GM12878 (cell line): ENCODE measurements at regions not wholly inside any gene's neighbourhood (a gene's known extent, or its start where the extent isn't known, plus 50 kb on each side); places are given as distances from the start of the nearest gene placed in this dataset.

Experiments used
- ATAC-seq: fragments of 200-7000 bp; cut with Tn5 transposase; 3 replicates; pipeline ENCODE4 v1.9.1; 2020; ENCODE audit warnings: mild to moderate bottlenecking, moderate library complexity
- BruUV-seq: library from RNA; stranded (reverse); fragments of 400-500 nt; replicated peaks from 2 replicates; lab custom pipeline; 2021; lab: Mats Ljungman, UMichigan
- CTCF ChIA-PET: fragments of 300-600 bp; sonication (Branson Sonifier 250); formaldehyde crosslinking; extraction: SDS; loops from one replicate; lab custom pipeline; 2021; ENCODE audit warnings: inconsistent platforms; lab: Yijun Ruan, JAX
- POLR2A ChIA-PET: fragments of 350-600 bp; formaldehyde crosslinking; extraction: SDS; loops from one replicate; lab custom pipeline; 2021; ENCODE audit warnings: inconsistent platforms; lab: Charles Lee
- RAD21 ChIA-PET: fragments of 300-600 bp; sonication (Branson Sonifier 250); formaldehyde crosslinking; loops from one replicate; lab custom pipeline; 2023; ENCODE audit warnings: antibody characterized with exemption; ENCODE audit not compliant: unreplicated experiment; lab: Charles Lee
- SMC1A ChIA-PET: fragments of 300-600 bp; sonication (Branson Sonifier 250); formaldehyde crosslinking; loops from one replicate; lab custom pipeline; 2023; ENCODE audit not compliant: unreplicated experiment, uncharacterized antibody; lab: Charles Lee
- DNase-seq: peaks from one replicate; pipeline ENCODE4 v3.0.0-alpha.2; 2011; ENCODE audit warnings: low read depth, low spot score
- FAIRE-seq: peaks from 3 replicates; lab custom pipeline; 2011; peaks lifted over from hg19 to GRCh38; lab: Jason Lieb, UNC
- H2AFZ ChIP-seq: 2 replicates; pipeline ENCODE4 v1.6.0; 2011; ENCODE audit warnings: low read depth, low read length, control low read depth; ENCODE audit not compliant: control insufficient read depth
- H3K27ac ChIP-seq: 2 replicates; pipeline ENCODE4 v1.5.1; 2011; ENCODE audit warnings: control low read depth; ENCODE audit not compliant: control insufficient read depth, insufficient read depth
- H3K27me3 ChIP-seq, 2 experiments: replicated peaks in 1 of 2; 2 replicates each; pipeline versions ENCODE4 v1.6.0 to v1.6.1; 2011; ENCODE audit warnings: low read length in 1 of 2; ENCODE audit not compliant: control insufficient read depth in 2 of 2, insufficient read depth in 2 of 2
- H3K36me3 ChIP-seq, 2 experiments: 2 replicates each; pipeline ENCODE4 v1.5.1; 2011; ENCODE audit warnings: low read length in 1 of 2; ENCODE audit not compliant: control insufficient read depth in 2 of 2, insufficient read depth in 2 of 2
- H3K4me1 ChIP-seq: 2 replicates; pipeline ENCODE4 v1.6.1; 2011; ENCODE audit warnings: mild to moderate bottlenecking, low read length, moderate library complexity, mixed read lengths; ENCODE audit not compliant: control insufficient read depth, insufficient read depth
- H3K4me2 ChIP-seq: 2 replicates; pipeline ENCODE4 v1.6.0; 2011; ENCODE audit warnings: control low read depth; ENCODE audit not compliant: control insufficient read depth, insufficient read depth
- H3K4me3 ChIP-seq: fragments of 200-600 bp; sonication (generic); 2 replicates; pipeline ENCODE4 v1.5.1; 2016
- H3K79me2 ChIP-seq: 2 replicates; pipeline ENCODE4 v1.6.0; 2011; ENCODE audit warnings: low read length; ENCODE audit not compliant: control insufficient read depth, insufficient read depth
- H3K9ac ChIP-seq: 2 replicates; pipeline ENCODE4 v1.8.0; 2011; ENCODE audit warnings: low read length, control low read depth, mixed read lengths; ENCODE audit not compliant: control insufficient read depth, insufficient read depth
- H3K9me3 ChIP-seq: replicated peaks from 3 replicates; pipeline ENCODE4 v1.5.1; 2011; ENCODE audit warnings: mild to moderate bottlenecking, low read length; ENCODE audit not compliant: control insufficient read depth, insufficient read depth
- H4K20me1 ChIP-seq: 2 replicates; pipeline ENCODE4 v1.6.0; 2011; ENCODE audit not compliant: control insufficient read depth, insufficient read depth
- BACH1 ChIP-seq: fragments of 450-650 bp; IDR thresholded peaks from 2 replicates; pipeline ENCODE4 v1.6.1; 2017; ENCODE audit warnings: mild to moderate bottlenecking, borderline replicate concordance
- MAX ChIP-seq: IDR thresholded peaks from 2 replicates; pipeline ENCODE4 v1.6.1; 2012; ENCODE audit warnings: low read depth, low read length, improper control_type of control experiment
- NFYB ChIP-seq: IDR thresholded peaks from 2 replicates; pipeline ENCODE4 v1.6.1; 2011; ENCODE audit warnings: low read depth, mild to moderate bottlenecking, low read length, improper control_type of control experiment, moderate library complexity; ENCODE audit not compliant: insufficient read depth
- NR2C2 ChIP-seq: IDR thresholded peaks from 2 replicates; pipeline ENCODE4 v1.6.1; 2011; ENCODE audit warnings: borderline replicate concordance, low read depth; ENCODE audit not compliant: control insufficient read depth, insufficient read length
- PAX8 ChIP-seq: fragments of 450-650 bp; IDR thresholded peaks from 2 replicates; pipeline ENCODE4 v1.6.1; 2017; ENCODE audit warnings: mild to moderate bottlenecking, moderate library complexity
- RFX5 ChIP-seq: IDR thresholded peaks from 2 replicates; pipeline ENCODE4 v1.6.1; 2011; ENCODE audit warnings: low read depth, low read length, improper control_type of control experiment
- STAT3 ChIP-seq: IDR thresholded peaks from 2 replicates; pipeline ENCODE4 v1.6.1; 2011; ENCODE audit warnings: low read depth, low read length, improper control_type of control experiment
- ZNF24 ChIP-seq: fragments of 450-650 bp; IDR thresholded peaks from 2 replicates; pipeline ENCODE4 v1.6.1; 2017; ENCODE audit warnings: antibody characterized with exemption, mild to moderate bottlenecking
- ZNF384 ChIP-seq: IDR thresholded peaks from 2 replicates; pipeline ENCODE4 v1.6.1; 2012; ENCODE audit warnings: low read depth, mild to moderate bottlenecking, low read length, improper control_type of control experiment, borderline replicate concordance
- ZSCAN29 ChIP-seq: fragments of 450-650 bp; IDR thresholded peaks from 2 replicates; pipeline ENCODE4 v1.6.1; 2017; ENCODE audit warnings: mild to moderate bottlenecking, moderate library complexity
- in situ Hi-C: fragments of 300-500 bp; cut with MboI; formaldehyde crosslinking; loops from 9 replicates; pipeline ENCODE4 v1.14.3; 2018; ENCODE audit warnings: mixed read lengths
- intact Hi-C: fragments of 100-400 bp; cut with micrococcal nuclease; formaldehyde crosslinking; loops from one replicate; pipeline ENCODE4 v1.14.2; 2022; ENCODE audit not compliant: unreplicated experiment
- TF ChIP-seq, protein P1 (sequence below): fragments of 450-650 bp; IDR thresholded peaks from 2 replicates; pipeline ENCODE4 v1.6.1; 2017; ENCODE audit warnings: mild to moderate bottlenecking, moderate library complexity
- TF ChIP-seq, protein P2 (sequence below): fragments of 450-650 bp; IDR thresholded peaks from 2 replicates; pipeline ENCODE4 v1.6.1; 2017; ENCODE audit warnings: mild to moderate bottlenecking
- TF ChIP-seq, protein P3 (sequence below): fragments of 450-650 bp; IDR thresholded peaks from 2 replicates; pipeline ENCODE4 v1.6.1; 2016; ENCODE audit warnings: mild to moderate bottlenecking
- TF ChIP-seq, protein P4 (sequence below): fragments of 450-650 bp; IDR thresholded peaks from 2 replicates; pipeline ENCODE4 v1.6.1; 2016; ENCODE audit warnings: mild to moderate bottlenecking, moderate library complexity, borderline replicate concordance

DNA sequence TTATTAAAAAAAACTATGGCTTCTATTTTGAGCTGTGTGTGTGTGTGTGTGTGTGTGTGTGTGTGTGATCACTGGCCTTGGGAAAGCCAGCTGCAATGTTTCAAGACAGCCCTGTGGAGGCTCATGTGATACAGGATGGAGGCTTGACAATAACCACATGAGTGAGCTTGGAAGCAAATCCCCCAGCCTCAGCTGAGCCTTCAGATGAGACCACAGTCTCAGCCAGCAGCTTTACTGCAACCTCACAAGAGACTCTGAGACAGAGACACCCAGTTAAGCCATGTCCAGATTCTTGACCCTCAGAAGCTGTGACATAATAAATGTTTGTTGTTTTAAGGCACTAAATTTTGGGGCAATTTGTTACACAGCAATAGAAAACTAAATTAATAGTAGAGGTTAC lies 52.5 kb downstream of the GRK7 start:
- Histone ChIP-seq H3K36me3 (no peaks in the 10 kb centered on the region), H3K27me3 (peaks cover 1 to 4% of the 10 kb centered on the region in 2 experiments; a peak in 3 of 4 replicates), H3K4me2 (no peak overlapping the region), H3K27ac (no peak overlapping the region), H3K9me3 (peaks cover 2% of the 10 kb centered on the region; the same call in 1 of the 3 replicates), H3K4me3 (no peak overlapping the region), H2AFZ (no peak overlapping the region), H3K4me1 (no peaks in the 10 kb centered on the region), H3K9ac (no peak overlapping the region), H3K79me2 (no peaks in the 10 kb centered on the region), H4K20me1 (no peaks in the 10 kb centered on the region)
- ChIA-PET SMC1A (no interaction called here), POLR2A (no interaction called here), CTCF (no interaction called here), RAD21 (interaction anchor here (0.6 kb wide), 1 partner anchor 170 kb away, joined by 3 read pairs; no protein-coding TSS in a partner anchor)
- intact Hi-C loops = no loop called here
- BruUV-seq = no TSS peak
- FAIRE-seq (no peak), ATAC-seq (no peak), DNase-seq (no peak)
- in situ Hi-C loops = no loop called here
- TF ChIP-seq, protein P1, sequence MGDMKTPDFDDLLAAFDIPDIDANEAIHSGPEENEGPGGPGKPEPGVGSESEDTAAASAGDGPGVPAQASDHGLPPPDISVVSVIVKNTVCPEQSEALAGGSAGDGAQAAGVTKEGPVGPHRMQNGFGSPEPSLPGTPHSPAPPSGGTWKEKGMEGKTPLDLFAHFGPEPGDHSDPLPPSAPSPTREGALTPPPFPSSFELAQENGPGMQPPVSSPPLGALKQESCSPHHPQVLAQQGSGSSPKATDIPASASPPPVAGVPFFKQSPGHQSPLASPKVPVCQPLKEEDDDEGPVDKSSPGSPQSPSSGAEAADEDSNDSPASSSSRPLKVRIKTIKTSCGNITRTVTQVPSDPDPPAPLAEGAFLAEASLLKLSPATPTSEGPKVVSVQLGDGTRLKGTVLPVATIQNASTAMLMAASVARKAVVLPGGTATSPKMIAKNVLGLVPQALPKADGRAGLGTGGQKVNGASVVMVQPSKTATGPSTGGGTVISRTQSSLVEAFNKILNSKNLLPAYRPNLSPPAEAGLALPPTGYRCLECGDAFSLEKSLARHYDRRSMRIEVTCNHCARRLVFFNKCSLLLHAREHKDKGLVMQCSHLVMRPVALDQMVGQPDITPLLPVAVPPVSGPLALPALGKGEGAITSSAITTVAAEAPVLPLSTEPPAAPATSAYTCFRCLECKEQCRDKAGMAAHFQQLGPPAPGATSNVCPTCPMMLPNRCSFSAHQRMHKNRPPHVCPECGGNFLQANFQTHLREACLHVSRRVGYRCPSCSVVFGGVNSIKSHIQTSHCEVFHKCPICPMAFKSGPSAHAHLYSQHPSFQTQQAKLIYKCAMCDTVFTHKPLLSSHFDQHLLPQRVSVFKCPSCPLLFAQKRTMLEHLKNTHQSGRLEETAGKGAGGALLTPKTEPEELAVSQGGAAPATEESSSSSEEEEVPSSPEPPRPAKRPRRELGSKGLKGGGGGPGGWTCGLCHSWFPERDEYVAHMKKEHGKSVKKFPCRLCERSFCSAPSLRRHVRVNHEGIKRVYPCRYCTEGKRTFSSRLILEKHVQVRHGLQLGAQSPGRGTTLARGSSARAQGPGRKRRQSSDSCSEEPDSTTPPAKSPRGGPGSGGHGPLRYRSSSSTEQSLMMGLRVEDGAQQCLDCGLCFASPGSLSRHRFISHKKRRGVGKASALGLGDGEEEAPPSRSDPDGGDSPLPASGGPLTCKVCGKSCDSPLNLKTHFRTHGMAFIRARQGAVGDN = no peak
- TF ChIP-seq, protein P2, sequence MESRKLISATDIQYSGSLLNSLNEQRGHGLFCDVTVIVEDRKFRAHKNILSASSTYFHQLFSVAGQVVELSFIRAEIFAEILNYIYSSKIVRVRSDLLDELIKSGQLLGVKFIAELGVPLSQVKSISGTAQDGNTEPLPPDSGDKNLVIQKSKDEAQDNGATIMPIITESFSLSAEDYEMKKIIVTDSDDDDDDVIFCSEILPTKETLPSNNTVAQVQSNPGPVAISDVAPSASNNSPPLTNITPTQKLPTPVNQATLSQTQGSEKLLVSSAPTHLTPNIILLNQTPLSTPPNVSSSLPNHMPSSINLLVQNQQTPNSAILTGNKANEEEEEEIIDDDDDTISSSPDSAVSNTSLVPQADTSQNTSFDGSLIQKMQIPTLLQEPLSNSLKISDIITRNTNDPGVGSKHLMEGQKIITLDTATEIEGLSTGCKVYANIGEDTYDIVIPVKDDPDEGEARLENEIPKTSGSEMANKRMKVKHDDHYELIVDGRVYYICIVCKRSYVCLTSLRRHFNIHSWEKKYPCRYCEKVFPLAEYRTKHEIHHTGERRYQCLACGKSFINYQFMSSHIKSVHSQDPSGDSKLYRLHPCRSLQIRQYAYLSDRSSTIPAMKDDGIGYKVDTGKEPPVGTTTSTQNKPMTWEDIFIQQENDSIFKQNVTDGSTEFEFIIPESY = no peak
- TF ChIP-seq, protein P3, sequence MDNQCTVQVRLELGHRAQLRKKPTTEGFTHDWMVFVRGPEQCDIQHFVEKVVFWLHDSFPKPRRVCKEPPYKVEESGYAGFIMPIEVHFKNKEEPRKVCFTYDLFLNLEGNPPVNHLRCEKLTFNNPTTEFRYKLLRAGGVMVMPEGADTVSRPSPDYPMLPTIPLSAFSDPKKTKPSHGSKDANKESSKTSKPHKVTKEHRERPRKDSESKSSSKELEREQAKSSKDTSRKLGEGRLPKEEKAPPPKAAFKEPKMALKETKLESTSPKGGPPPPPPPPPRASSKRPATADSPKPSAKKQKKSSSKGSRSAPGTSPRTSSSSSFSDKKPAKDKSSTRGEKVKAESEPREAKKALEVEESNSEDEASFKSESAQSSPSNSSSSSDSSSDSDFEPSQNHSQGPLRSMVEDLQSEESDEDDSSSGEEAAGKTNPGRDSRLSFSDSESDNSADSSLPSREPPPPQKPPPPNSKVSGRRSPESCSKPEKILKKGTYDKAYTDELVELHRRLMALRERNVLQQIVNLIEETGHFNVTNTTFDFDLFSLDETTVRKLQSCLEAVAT = no peak
- TF ChIP-seq RFX5 (no peak), NFYB (no peak), MAX (no peak), ZSCAN29 (no peak), PAX8 (no peak), ZNF24 (no peak), STAT3 (no peak), NR2C2 (no peak), BACH1 (no peak), ZNF384 (no peak)
- TF ChIP-seq, protein P4, sequence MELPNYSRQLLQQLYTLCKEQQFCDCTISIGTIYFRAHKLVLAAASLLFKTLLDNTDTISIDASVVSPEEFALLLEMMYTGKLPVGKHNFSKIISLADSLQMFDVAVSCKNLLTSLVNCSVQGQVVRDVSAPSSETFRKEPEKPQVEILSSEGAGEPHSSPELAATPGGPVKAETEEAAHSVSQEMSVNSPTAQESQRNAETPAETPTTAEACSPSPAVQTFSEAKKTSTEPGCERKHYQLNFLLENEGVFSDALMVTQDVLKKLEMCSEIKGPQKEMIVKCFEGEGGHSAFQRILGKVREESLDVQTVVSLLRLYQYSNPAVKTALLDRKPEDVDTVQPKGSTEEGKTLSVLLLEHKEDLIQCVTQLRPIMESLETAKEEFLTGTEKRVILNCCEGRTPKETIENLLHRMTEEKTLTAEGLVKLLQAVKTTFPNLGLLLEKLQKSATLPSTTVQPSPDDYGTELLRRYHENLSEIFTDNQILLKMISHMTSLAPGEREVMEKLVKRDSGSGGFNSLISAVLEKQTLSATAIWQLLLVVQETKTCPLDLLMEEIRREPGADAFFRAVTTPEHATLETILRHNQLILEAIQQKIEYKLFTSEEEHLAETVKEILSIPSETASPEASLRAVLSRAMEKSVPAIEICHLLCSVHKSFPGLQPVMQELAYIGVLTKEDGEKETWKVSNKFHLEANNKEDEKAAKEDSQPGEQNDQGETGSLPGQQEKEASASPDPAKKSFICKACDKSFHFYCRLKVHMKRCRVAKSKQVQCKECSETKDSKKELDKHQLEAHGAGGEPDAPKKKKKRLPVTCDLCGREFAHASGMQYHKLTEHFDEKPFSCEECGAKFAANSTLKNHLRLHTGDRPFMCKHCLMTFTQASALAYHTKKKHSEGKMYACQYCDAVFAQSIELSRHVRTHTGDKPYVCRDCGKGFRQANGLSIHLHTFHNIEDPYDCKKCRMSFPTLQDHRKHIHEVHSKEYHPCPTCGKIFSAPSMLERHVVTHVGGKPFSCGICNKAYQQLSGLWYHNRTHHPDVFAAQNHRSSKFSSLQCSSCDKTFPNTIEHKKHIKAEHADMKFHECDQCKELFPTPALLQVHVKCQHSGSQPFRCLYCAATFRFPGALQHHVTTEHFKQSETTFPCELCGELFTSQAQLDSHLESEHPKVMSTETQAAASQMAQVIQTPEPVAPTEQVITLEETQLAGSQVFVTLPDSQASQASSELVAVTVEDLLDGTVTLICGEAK = no peak
